Endothelial cell (in vitro differentiated cells): ENCODE measurements at regions not wholly inside any gene's neighbourhood (a gene's known extent, or its start where the extent isn't known, plus 50 kb on each side); places are given as distances from the start of the nearest gene placed in this dataset.
"Not testable (repeated sequence)": the region's sequence is repeated elsewhere in the genome, so short reads cannot be mapped to it uniquely, and the experiment has no call there.

Experiments used
- DNase-seq: peaks from one replicate; pipeline ENCODE4 v3.0.0; 2021; ENCODE audit warnings: low spot score
- H3K27ac Mint-ChIP-seq: one replicate; pipeline ENCODE4 v1.8.0; 2021; ENCODE audit warnings: mixed read lengths, inconsistent platforms; ENCODE audit not compliant: unreplicated experiment
- H3K27me3 Mint-ChIP-seq: one replicate; pipeline ENCODE4 v1.8.0; 2021; ENCODE audit warnings: mild to moderate bottlenecking, moderate library complexity, mixed read lengths, inconsistent platforms; ENCODE audit not compliant: unreplicated experiment
- H3K36me3 Mint-ChIP-seq: one replicate; pipeline ENCODE4 v1.8.0; 2021; ENCODE audit warnings: mild to moderate bottlenecking, low read depth, mixed read lengths, inconsistent platforms; ENCODE audit not compliant: unreplicated experiment
- H3K4me1 Mint-ChIP-seq: one replicate; pipeline ENCODE4 v1.8.0; 2021; ENCODE audit warnings: mild to moderate bottlenecking, mixed read lengths, inconsistent platforms; ENCODE audit not compliant: unreplicated experiment
- H3K4me3 Mint-ChIP-seq: one replicate; pipeline ENCODE4 v1.8.0; 2021; ENCODE audit warnings: mild to moderate bottlenecking, mixed read lengths, inconsistent platforms; ENCODE audit not compliant: unreplicated experiment
- H3K9me3 Mint-ChIP-seq: one replicate; pipeline ENCODE4 v1.8.0; 2021; ENCODE audit warnings: mixed read lengths, inconsistent platforms; ENCODE audit not compliant: unreplicated experiment
- CTCF ChIP-seq: fragments of 200-600 bp; sonication (generic); IDR thresholded peaks from one replicate; pipeline ENCODE4 v1.5.0; 2021; ENCODE audit warnings: antibody characterized with exemption; ENCODE audit not compliant: unreplicated experiment

GRCh38 chr2:53127061-53127650 is 640.4 kb upstream of the CHAC2 start:
- peaks cover 4% of the 10 kb centered on the region for H3K27me3 Mint-ChIP-seq
- H3K4me1 Mint-ChIP-seq = no peaks in the 10 kb centered on the region
- DNase-seq = no peak
- H3K27ac Mint-ChIP-seq = no peak overlapping the region
- no peaks in the 10 kb centered on the region for H3K36me3 Mint-ChIP-seq
- no peaks in the 10 kb centered on the region for H3K9me3 Mint-ChIP-seq
- TF ChIP-seq CTCF = no peak
- H3K4me3 Mint-ChIP-seq = no peak overlapping the region

GRCh38 chr2:53114991-53115390 is 652.6 kb upstream of the CHAC2 start:
- Mint-ChIP-seq H3K4me3 (no peak overlapping the region), H3K9me3 (no peaks in the 10 kb centered on the region), H3K27ac (no peak overlapping the region), H3K27me3 (no peaks in the 10 kb centered on the region), H3K36me3 (no peaks in the 10 kb centered on the region), H3K4me1 (no peaks in the 10 kb centered on the region)
- TF ChIP-seq CTCF = no peak
- no peak for DNase-seq

GRCh38 chr2:53114582-53114981 is 653.0 kb upstream of the CHAC2 start:
- DNase-seq = no peak
- H3K27ac Mint-ChIP-seq = no peak overlapping the region
- H3K4me1 Mint-ChIP-seq = no peaks in the 10 kb centered on the region
- H3K4me3 Mint-ChIP-seq = no peak overlapping the region
- TF ChIP-seq CTCF = no peak
- H3K27me3 Mint-ChIP-seq = no peaks in the 10 kb centered on the region
- H3K36me3 Mint-ChIP-seq = no peaks in the 10 kb centered on the region
- no peaks in the 10 kb centered on the region for H3K9me3 Mint-ChIP-seq

- H3K36me3 Mint-ChIP-seq, H3K27me3 Mint-ChIP-seq, H3K4me1 Mint-ChIP-seq, H3K9me3 Mint-ChIP-seq, H3K4me3 Mint-ChIP-seq, H3K27ac Mint-ChIP-seq, DNase-seq: not testable (repeated sequence)
Observed at GRCh38 chr2:53112408-53112807, 655.2 kb upstream of the CHAC2 start.

- no peak for DNase-seq
- H3K4me1 Mint-ChIP-seq = no peaks in the 10 kb centered on the region
Observed at GRCh38 chr2:53111406-53111805, 656.2 kb upstream of the CHAC2 start.

More at GRCh38 chr2:53111406-53111805, 656.2 kb upstream of the CHAC2 start:
- Mint-ChIP-seq H3K27ac (no peak overlapping the region), H3K4me3 (no peak overlapping the region), H3K9me3 (no peaks in the 10 kb centered on the region), H3K27me3 (no peaks in the 10 kb centered on the region), H3K36me3 (no peaks in the 10 kb centered on the region)
- TF ChIP-seq CTCF = no peak
